IMR-90 (cell line): ENCODE measurements at regions not wholly inside any gene's neighbourhood (a gene's known extent, or its start where the extent isn't known, plus 50 kb on each side); places are given as distances from the start of the nearest gene placed in this dataset.

ENCODE experiments used
- CEBPB ChIP-seq: IDR thresholded peaks from 2 replicates; pipeline ENCODE4 v1.6.1; 2012; ENCODE audit warnings: low read depth, low read length, improper control_type of control experiment
- MAFK ChIP-seq: IDR thresholded peaks from 2 replicates; pipeline ENCODE4 v1.6.1; 2012; ENCODE audit warnings: low read depth, low read length, improper control_type of control experiment
- MAZ ChIP-seq: IDR thresholded peaks from 2 replicates; pipeline ENCODE4 v1.6.1; 2012; ENCODE audit warnings: low read depth, mild to moderate bottlenecking, low read length, improper control_type of control experiment, moderate library complexity, borderline replicate concordance
- MXI1 ChIP-seq: IDR thresholded peaks from 2 replicates; pipeline ENCODE4 v1.6.1; 2012; ENCODE audit warnings: low read depth, mild to moderate bottlenecking, low read length, moderate library complexity, borderline replicate concordance
- POLR2A ChIP-seq: IDR thresholded peaks from 2 replicates; pipeline ENCODE4 v1.6.1; 2012; ENCODE audit warnings: mild to moderate bottlenecking, low read depth, low read length
- RAD21 ChIP-seq: IDR thresholded peaks from 2 replicates; pipeline ENCODE4 v1.6.1; 2012; ENCODE audit warnings: low read length, improper control_type of control experiment
- RFX5 ChIP-seq: IDR thresholded peaks from 2 replicates; pipeline ENCODE4 v1.8.0; 2012; ENCODE audit warnings: low read depth, mild to moderate bottlenecking, low read length, moderate library complexity
- SMC3 ChIP-seq: fragments of 150-350 bp; IDR thresholded peaks from 2 replicates; pipeline ENCODE4 v1.6.1; 2016; ENCODE audit warnings: low read depth, mild to moderate bottlenecking, antibody characterized with exemption, low read length, moderate library complexity
- TF ChIP-seq, protein P1 (sequence below): conservative IDR thresholded peaks from 2 replicates; pipeline ENCODE4 v1.5.1; 2012; ENCODE audit warnings: mild to moderate bottlenecking, low read depth, low read length, improper control_type of control experiment
- TF ChIP-seq, protein P2 (sequence below): fragments of 150-350 bp; IDR thresholded peaks from 2 replicates; pipeline ENCODE4 v1.6.1; 2017; ENCODE audit warnings: mild to moderate bottlenecking, antibody characterized with exemption, low read length, low read depth
- TF ChIP-seq, protein P3 (sequence below): fragments of 150-350 bp; IDR thresholded peaks from 2 replicates; pipeline ENCODE4 v1.6.1; 2016; ENCODE audit warnings: low read depth, mild to moderate bottlenecking, low read length, moderate library complexity, borderline replicate concordance

DNA sequence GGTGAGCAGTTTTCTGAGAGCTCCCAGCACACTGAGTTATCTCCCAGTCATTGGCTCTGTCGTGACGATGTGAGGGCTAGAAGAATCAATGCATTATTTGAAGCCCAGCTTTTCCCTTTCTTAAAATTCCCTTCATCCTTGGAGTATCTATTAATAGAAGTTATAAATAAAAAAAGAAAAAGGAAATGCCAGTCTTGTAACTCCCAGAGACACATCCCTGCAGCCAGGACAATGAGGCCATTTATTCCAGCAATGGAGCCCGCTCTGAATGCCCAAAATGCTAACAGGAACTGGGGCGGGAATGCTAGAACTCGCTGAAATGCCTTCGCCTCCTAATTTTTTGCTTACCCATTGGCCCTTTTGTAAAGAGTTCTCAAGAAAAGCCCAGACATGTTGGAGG is 305.8 kb downstream of the TFAP2C start:
- TF ChIP-seq, protein P1, sequence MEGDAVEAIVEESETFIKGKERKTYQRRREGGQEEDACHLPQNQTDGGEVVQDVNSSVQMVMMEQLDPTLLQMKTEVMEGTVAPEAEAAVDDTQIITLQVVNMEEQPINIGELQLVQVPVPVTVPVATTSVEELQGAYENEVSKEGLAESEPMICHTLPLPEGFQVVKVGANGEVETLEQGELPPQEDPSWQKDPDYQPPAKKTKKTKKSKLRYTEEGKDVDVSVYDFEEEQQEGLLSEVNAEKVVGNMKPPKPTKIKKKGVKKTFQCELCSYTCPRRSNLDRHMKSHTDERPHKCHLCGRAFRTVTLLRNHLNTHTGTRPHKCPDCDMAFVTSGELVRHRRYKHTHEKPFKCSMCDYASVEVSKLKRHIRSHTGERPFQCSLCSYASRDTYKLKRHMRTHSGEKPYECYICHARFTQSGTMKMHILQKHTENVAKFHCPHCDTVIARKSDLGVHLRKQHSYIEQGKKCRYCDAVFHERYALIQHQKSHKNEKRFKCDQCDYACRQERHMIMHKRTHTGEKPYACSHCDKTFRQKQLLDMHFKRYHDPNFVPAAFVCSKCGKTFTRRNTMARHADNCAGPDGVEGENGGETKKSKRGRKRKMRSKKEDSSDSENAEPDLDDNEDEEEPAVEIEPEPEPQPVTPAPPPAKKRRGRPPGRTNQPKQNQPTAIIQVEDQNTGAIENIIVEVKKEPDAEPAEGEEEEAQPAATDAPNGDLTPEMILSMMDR, result no peak
- TF ChIP-seq RAD21 (no peak), MXI1 (no peak), POLR2A (no peak), CEBPB (no peak), MAFK (no peak), RFX5 (no peak), MAZ (no peak), SMC3 (no peak)
- TF ChIP-seq, protein P2, sequence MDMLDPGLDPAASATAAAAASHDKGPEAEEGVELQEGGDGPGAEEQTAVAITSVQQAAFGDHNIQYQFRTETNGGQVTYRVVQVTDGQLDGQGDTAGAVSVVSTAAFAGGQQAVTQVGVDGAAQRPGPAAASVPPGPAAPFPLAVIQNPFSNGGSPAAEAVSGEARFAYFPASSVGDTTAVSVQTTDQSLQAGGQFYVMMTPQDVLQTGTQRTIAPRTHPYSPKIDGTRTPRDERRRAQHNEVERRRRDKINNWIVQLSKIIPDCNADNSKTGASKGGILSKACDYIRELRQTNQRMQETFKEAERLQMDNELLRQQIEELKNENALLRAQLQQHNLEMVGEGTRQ, result no peak
- TF ChIP-seq, protein P3, sequence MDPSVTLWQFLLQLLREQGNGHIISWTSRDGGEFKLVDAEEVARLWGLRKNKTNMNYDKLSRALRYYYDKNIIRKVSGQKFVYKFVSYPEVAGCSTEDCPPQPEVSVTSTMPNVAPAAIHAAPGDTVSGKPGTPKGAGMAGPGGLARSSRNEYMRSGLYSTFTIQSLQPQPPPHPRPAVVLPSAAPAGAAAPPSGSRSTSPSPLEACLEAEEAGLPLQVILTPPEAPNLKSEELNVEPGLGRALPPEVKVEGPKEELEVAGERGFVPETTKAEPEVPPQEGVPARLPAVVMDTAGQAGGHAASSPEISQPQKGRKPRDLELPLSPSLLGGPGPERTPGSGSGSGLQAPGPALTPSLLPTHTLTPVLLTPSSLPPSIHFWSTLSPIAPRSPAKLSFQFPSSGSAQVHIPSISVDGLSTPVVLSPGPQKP, result no peak
